Thymus (tissue), 11 donors: ENCODE measurements at regions not wholly inside any gene's neighbourhood (a gene's known extent, or its start where the extent isn't known, plus 50 kb on each side); places are given as distances from the start of the nearest gene placed in this dataset.
"Not testable (repeated sequence)": the region's sequence is repeated elsewhere in the genome, so short reads cannot be mapped to it uniquely, and the experiment has no call there.

Experiments used
- DNase-seq, 9 donors: peaks; one replicate each; pipeline ENCODE4 v3.0.0-alpha.2; 2013; ENCODE audit warnings: low spot score in 9 of 9, low read depth in 6 of 9, missing footprints in 1 of 9
- H3K27ac ChIP-seq, 2 donors: one replicate each; pipeline ENCODE4 v1.5.1; 2013; ENCODE audit warnings: control low read depth in 1 of 2, low read depth in 1 of 2, low read length in 1 of 2, mild to moderate bottlenecking in 1 of 2, moderate library complexity in 1 of 2
- H3K27me3 ChIP-seq, 2 donors: one replicate each; pipeline ENCODE4 v1.5.1; 2013; ENCODE audit warnings: low read length in 1 of 2; ENCODE audit not compliant: control insufficient read depth in 2 of 2, insufficient read depth in 1 of 2
- H3K36me3 ChIP-seq, 2 donors: one replicate each; pipeline ENCODE4 v1.5.1; 2013; ENCODE audit warnings: low read length in 1 of 2, mild to moderate bottlenecking in 1 of 2, moderate library complexity in 1 of 2; ENCODE audit not compliant: control insufficient read depth in 2 of 2, insufficient read depth in 2 of 2
- H3K4me1 ChIP-seq, 2 donors: one replicate each; pipeline ENCODE4 v1.5.1; 2013; ENCODE audit warnings: low read length in 2 of 2; ENCODE audit not compliant: control insufficient read depth in 2 of 2, insufficient read depth in 2 of 2
- H3K4me3 ChIP-seq, 2 donors: one replicate each; pipeline ENCODE4 v1.5.1; 2013; ENCODE audit warnings: low read length in 2 of 2, control low read depth in 1 of 2, mild to moderate bottlenecking in 1 of 2
- H3K9me3 ChIP-seq, 2 donors: one replicate each; pipeline ENCODE4 v1.5.1; 2013; ENCODE audit warnings: low read length in 1 of 2, mild to moderate bottlenecking in 1 of 2; ENCODE audit not compliant: control insufficient read depth in 2 of 2, insufficient read depth in 1 of 2
- WGBS: extraction: QIAGEN DNeasy Blood & Tissue Kit; methylation state at CpG from one replicate; pipeline ENCODE4 v1.1.7; 2013; 5-methylcytosine and 5-hydroxymethylcytosine counted together
- donor health status: healthy.

DNA sequence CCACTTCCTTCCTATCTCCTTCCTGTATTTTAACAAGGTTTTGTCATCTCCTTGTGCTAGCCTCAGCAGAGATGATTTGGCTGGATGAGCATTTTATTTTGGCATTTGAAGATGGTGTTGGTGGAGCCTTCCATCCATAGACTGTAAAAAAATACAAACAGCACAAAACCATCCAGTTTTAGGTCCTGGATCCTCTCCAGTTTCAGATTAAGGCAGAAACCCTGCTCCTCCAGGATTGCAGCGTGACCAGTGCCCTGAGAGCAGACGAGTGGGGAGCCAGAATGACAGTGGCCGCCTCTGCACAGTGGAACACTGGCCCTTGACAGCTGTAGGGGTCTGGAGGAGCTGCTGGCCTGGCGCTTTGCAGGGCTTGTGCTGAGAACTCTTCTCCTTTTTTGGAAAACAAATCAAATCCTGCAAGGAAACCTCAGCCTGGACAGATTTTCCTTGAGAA is 72.2 kb upstream of the GADD45A start:
- Histone ChIP-seq H3K4me3 (no peak overlapping the region), H3K27me3 (no peaks in the 10 kb centered on the region), H3K36me3 (no peaks in the 10 kb centered on the region), H3K4me1 (no peaks in the 10 kb centered on the region), H3K27ac (no peak overlapping the region), H3K9me3 (no peaks in the 10 kb centered on the region)
- no peak for DNase-seq
- 92% methylated on average over 4 of the region's 4 CpGs for WGBS

GRCh38 chr1:67613479-67613878 is 71.5 kb upstream of the GADD45A start:
- not testable (repeated sequence) for H3K4me3 ChIP-seq, H3K36me3 ChIP-seq, DNase-seq, H3K27me3 ChIP-seq, H3K9me3 ChIP-seq, H3K27ac ChIP-seq, H3K4me1 ChIP-seq
- 97% methylated on average over 8 of the region's 8 CpGs for WGBS

GRCh38 chr1:67614511-67614934 is 70.5 kb upstream of the GADD45A start:
- H3K4me1 ChIP-seq, result no peaks in the 10 kb centered on the region

GRCh38 chr1:67615886-67616285 is 69.1 kb upstream of the GADD45A start:
- WGBS, result 97% methylated on average over 1 of the region's 1 CpG
- no peak for DNase-seq

More at GRCh38 chr1:67614511-67614934, 70.5 kb upstream of the GADD45A start:
- peak in 1 of 9 donors; percentile 7 for DNase-seq
- no peaks in the 10 kb centered on the region for H3K36me3 ChIP-seq
- no peak overlapping the region for H3K4me3 ChIP-seq
- H3K27me3 ChIP-seq, result no peaks in the 10 kb centered on the region
- no peaks in the 10 kb centered on the region for H3K9me3 ChIP-seq
- H3K27ac ChIP-seq, result no peak overlapping the region
- 91% methylated on average over 3 of the region's 3 CpGs for WGBS

GRCh38 chr1:67616394-67616985 is 68.5 kb upstream of the GADD45A start:
- no peaks in the 10 kb centered on the region for H3K4me1 ChIP-seq
- H3K9me3 ChIP-seq, result no peaks in the 10 kb centered on the region
- H3K27me3 ChIP-seq, result no peaks in the 10 kb centered on the region
- no peak overlapping the region for H3K4me3 ChIP-seq
- H3K36me3 ChIP-seq, result no peaks in the 10 kb centered on the region
- no peak overlapping the region for H3K27ac ChIP-seq
- no peak for DNase-seq
- 100% methylated on average over 2 of the region's 2 CpGs for WGBS

More at GRCh38 chr1:67615886-67616285, 69.1 kb upstream of the GADD45A start:
- Histone ChIP-seq H3K36me3 (no peaks in the 10 kb centered on the region), H3K9me3 (no peaks in the 10 kb centered on the region), H3K4me3 (no peak overlapping the region), H3K4me1 (no peaks in the 10 kb centered on the region), H3K27me3 (no peaks in the 10 kb centered on the region), H3K27ac (no peak overlapping the region)

- Histone ChIP-seq H3K4me3 (no peak overlapping the region), H3K27ac (peak overlapping the region in 1 of 2 donors; percentile 8), H3K36me3 (no peaks in the 10 kb centered on the region), H3K4me1 (no peaks in the 10 kb centered on the region), H3K9me3 (no peaks in the 10 kb centered on the region), H3K27me3 (no peaks in the 10 kb centered on the region)
- WGBS, result 73% methylated on average over 14 of the region's 14 CpGs
- no peak for DNase-seq
These were observed 66.5 kb upstream of the GADD45A start for GRCh38 chr1:67618285-67619018.

- WGBS, result 68% methylated on average over 2 of the region's 2 CpGs
- Histone ChIP-seq H3K4me3 (no peak overlapping the region), H3K27ac (peak overlapping the region in 1 of 2 donors; percentile 36), H3K27me3 (no peaks in the 10 kb centered on the region), H3K36me3 (no peaks in the 10 kb centered on the region), H3K4me1 (no peaks in the 10 kb centered on the region), H3K9me3 (no peaks in the 10 kb centered on the region)
- no peak for DNase-seq
These were observed 65.9 kb upstream of the GADD45A start for GRCh38 chr1:67619080-67619479.

DNA sequence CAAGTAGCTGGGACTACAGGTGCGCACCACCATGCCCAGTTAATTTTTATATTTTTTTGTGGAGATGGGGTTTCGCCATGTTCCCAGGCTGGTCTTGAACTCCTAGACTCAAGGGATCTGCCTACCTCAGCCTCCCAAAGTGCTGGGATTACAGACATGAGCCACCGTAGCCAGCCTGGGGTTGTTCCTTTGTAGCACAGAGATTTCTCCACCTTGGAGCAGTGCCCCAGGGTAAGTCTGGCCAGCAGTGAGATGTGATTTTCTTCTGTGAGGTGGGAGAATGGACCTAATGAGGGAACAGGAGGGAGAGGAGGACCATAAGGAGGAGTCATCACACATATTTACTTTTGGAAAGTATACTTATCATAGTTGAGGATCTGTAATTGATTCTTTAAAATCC is 61.1 kb upstream of the GADD45A start:
- Histone ChIP-seq H3K27ac (no peak overlapping the region), H3K4me3 (no peak overlapping the region), H3K36me3 (no peaks in the 10 kb centered on the region), H3K27me3 (no peaks in the 10 kb centered on the region), H3K9me3 (no peaks in the 10 kb centered on the region), H3K4me1 (no peaks in the 10 kb centered on the region)
- DNase-seq, result no peak
- 99% methylated on average over 3 of the region's 3 CpGs for WGBS

DNA sequence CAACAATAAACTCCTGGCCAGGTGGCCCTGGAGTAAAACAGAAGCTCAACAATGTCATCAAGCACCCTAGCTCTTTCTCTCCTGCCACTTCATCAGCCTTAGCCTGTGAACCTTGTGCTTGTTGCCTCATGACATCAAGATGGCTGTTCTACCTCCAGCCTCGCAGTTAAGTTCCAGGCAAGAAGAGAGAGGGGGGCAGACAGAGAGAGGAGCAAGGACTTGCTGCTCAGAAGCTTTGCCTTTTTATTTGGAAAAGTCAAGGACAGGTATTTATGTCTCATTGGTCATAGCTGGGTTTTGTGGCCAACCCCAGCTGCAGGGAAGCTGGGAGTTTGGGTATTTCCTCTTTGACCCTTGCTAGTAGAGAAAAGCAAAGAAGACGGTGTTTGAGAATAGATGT is 60.3 kb upstream of the GADD45A start:
- Histone ChIP-seq H3K27ac (no peak overlapping the region), H3K9me3 (no peaks in the 10 kb centered on the region), H3K36me3 (no peaks in the 10 kb centered on the region), H3K4me1 (no peaks in the 10 kb centered on the region), H3K27me3 (no peaks in the 10 kb centered on the region), H3K4me3 (no peak overlapping the region)
- WGBS, result 93% methylated on average over 2 of the region's 2 CpGs
- no peak for DNase-seq
